Endothelial cell of hepatic sinusoid (primary cell): ENCODE measurements at regions not wholly inside any gene's neighbourhood (a gene's known extent, or its start where the extent isn't known, plus 50 kb on each side); places are given as distances from the start of the nearest gene placed in this dataset.
"Not testable (repeated sequence)": the region's sequence is repeated elsewhere in the genome, so short reads cannot be mapped to it uniquely, and the experiment has no call there.

Source experiments
- in situ Hi-C: cut with HindIII; loops from 2 replicates; pipeline ENCODE4 v1.10.0; 2017; ENCODE audit warnings: low sequenced_read_pairs

GRCh38 chr16:8458481-8459046, 131.7 kb downstream of the TMEM114 start:
- in situ Hi-C loops: no loop called here

- in situ Hi-C loops: no loop called here
Measured at GRCh38 chr16:8453359-8453758, 137.0 kb downstream of the TMEM114 start.

DNA sequence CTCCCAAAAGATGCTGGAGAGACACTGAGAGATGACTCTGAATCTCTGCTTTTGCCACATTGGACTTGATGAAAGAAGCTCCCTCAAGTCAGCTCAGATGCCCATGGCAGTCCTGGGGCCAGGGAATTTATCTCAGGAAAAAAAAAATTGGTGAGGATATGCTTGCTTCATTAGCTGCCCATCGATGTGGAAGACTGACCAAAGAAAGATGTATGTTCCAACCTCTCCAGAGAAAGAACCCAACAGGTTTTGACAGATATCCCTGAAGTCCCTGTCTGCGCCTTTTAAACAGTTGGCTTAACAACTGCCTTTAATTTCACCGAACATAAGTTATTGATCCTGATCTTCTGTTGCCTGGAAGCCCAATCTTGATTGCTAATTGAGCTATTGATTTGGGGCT, 137.4 kb downstream of the TMEM114 start:
- in situ Hi-C loops: no loop called here

- in situ Hi-C loops: no loop called here
Measured at GRCh38 chr16:8436931-8437330, 153.4 kb downstream of the TMEM114 start.

DNA sequence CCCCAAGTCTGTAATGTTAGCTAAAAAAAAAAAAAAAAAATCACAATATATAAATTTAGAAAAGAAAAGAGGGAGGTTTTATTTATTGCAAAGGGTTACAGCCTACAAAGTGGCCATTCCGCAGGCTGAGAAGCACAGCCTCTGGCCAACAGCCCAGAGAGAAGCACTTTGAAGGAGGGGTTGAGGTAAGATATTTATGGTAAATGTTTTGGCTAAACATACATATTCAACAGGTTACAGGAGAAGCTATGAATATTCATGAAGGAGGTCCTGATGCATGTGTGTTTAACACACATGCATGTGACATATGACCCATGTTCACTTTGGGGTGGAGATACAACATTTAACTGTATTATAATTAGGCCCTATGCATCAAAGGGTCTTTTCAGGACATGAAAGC, 158.5 kb downstream of the TMEM114 start:
- in situ Hi-C loops: no loop called here

DNA sequence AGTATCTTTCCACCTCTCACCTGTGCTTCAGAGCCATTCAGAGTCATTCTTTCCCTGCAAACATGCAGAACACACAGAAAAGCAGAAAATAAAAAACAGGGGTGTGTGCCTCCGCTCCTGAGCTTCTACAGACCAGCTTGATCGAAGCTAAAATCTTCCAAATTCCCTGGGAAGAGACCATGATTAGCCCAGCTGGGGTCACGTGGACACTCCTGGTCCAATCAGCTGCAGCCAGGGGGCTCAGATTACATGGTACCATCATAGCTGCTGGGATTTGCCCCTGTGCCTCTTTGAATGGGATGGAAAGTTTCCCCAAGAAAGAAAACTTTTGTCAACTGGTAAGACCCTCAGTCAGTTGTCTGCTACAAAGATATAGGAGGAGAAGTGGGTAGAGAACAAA, 159.9 kb downstream of the TMEM114 start:
- in situ Hi-C loops: no loop called here

- in situ Hi-C loops: no loop called here
Measured at GRCh38 chr16:8426569-8426968, 163.7 kb downstream of the TMEM114 start.

GRCh38 chr16:8417145-8417544, 173.2 kb downstream of the TMEM114 start:
- in situ Hi-C loops: no loop called here

DNA sequence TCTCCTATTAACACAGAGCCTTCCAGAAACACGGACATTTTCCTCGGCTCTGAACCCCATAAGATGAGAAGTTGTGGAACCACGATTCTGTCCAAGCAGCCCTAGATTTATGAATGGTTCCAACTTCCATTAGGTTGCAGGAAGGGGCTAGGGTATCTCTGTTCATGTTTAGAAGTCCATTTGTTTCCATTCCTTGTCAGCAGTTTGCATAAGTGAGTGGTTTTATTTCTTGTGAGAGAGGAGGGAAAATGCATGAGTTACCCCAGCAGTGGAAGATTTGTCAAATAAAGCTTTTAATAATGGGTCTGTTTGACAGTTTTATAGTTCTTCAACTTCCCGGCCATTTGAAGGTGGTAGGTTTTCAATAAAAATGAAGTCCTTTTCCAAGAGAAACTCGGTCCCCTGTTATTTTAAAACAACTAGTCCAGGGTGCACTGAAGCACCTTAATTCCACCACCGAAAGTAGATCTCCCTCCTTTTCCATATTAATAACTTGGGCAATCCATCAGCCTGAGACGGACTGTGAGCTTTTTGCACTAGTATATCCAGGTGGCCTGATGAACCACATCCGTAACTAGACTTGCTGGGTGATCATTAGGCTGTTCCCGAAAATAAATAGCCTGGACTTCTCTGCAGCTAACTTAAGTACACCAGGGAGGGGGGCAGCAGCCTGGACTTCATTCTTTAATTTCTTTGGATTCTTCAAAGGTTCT, 181.3 kb downstream of the TMEM114 start:
- in situ Hi-C loops: no loop called here

DNA sequence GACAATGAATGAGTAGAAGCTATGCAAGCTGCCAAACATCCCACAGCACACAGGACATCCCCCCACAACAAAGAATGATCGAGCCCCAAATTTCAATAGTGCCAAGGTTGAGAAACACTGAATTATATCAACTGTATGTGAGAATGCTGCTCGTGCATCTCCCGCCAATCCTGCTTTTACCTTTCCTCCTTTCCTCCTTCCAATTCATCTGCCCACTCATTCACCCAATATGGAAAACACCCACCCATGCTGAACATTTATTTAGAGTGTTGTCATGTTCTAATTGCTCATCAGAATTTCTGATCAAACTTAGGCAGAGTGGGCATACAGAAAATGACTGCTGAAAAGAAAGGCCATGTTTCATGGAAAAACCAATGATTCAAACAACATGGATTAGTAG, 183.0 kb downstream of the TMEM114 start:
- in situ Hi-C loops: no loop called here

DNA sequence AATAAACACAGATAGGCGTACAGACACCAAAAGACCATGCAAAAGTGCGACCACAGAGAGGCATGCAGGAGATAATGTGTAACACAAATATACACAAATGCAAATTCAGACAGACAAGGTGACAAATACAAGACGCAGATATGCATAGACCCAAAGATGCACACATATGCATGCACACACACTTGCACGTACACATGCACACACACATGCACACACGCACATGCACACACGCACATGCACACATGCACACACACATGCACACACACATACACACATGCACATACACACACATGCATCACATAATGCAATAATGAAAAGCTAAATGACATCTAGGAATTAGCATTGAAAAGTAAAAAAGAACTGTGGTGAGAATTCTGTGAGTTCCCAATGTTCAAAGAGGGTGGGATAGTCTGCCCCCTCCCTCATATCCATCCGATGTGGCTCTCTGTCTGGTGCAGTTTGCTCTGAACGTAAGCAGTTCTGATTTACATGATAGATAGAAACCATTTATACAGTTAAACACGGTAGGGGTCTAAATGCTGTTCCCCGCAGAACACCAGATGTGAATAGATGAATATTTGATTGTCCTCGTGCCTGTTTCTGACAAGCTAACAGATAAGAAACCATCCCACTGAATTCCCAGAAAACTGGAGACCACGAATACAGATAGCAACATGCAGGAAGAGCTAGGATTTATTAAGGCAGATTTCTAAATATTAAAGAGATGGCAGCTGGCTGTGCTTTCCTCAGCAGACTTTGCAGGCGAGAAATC, 186.1 kb downstream of the TMEM114 start:
- in situ Hi-C loops: no loop called here

- in situ Hi-C loops: no loop called here
Measured at GRCh38 chr16:8402981-8403843, 187.1 kb downstream of the TMEM114 start.

GRCh38 chr16:8400683-8401082, 189.6 kb downstream of the TMEM114 start:
- in situ Hi-C loops: not testable (repeated sequence)

DNA sequence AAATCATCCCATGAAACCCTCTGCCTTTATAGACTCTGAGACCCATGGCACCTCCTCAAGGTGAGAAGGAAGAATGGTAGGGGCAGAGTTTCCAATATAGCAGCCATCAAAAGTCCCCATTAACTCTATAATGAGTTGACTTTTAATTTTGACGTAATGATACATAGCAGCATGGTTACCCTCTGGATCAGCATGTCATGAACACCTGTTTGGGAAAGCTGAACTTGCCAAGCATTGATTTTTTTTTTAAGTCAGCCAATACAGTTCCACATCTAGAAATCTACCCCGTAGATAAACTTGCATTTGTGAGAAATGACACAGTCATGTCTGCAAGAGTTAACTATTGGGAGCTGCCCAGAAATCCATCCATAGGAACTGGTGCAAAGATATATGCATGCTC, 191.8 kb downstream of the TMEM114 start:
- in situ Hi-C loops: loop anchor here (25.0 kb wide), 1 partner anchor 139 kb away; no protein-coding TSS in a partner anchor

GRCh38 chr16:8397223-8397622, 193.1 kb downstream of the TMEM114 start:
- in situ Hi-C loops: loop anchor here (25.0 kb wide), 1 partner anchor 140 kb away; no protein-coding TSS in a partner anchor

GRCh38 chr16:8396463-8396862, 193.8 kb downstream of the TMEM114 start:
- in situ Hi-C loops: loop anchor here (25.0 kb wide), 1 partner anchor 141 kb away; no protein-coding TSS in a partner anchor

- in situ Hi-C loops: loop anchor here (25.0 kb wide), 1 partner anchor 146 kb away; no protein-coding TSS in a partner anchor
Measured at GRCh38 chr16:8391257-8391656, 199.1 kb downstream of the TMEM114 start.

DNA sequence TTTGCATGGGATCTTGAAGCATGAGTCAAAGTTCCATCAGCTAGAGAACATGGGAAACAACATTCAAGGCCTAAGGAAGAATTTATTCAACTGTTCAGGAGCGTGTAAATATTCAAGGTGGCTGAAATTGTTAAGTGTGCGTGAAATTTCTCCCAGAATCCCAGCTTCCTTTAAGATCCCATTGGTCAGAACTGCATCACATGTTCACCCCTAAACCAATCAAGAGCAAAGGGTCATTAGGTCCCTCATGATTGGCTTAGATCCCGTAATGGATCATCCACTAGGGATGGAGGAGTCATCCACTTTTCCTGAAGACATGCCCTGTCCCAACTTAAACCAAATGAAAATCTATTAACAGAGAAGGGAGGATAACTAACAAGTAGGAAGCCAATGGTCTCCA, 201.6 kb downstream of the TMEM114 start:
- in situ Hi-C loops: loop anchor here (5.0 to 25.0 kb wide), 2 partner anchors 46 to 149 kb away; no protein-coding TSS in a partner anchor

DNA sequence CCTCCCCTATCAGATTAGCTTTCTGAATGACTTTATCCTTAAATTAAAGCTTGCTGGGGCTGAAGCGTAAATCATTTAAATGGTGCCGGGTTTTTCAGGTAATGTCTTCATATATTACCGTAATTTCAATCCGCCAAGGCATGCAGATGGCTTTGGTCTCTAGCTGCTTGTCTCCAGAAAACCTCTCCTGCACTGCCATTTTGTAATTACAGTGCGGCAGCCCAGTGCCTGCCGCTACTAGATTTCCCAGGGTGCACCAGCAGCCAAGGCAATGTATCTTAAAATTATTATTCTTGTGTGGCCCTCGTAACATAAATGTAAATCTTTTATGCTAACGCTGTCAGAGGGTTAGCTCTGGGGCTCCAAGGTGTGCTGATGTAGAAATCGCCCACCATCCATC, 208.5 kb downstream of the TMEM114 start:
- in situ Hi-C loops: loop anchor here (25.0 kb wide), 1 partner anchor 155 kb away; no protein-coding TSS in a partner anchor

DNA sequence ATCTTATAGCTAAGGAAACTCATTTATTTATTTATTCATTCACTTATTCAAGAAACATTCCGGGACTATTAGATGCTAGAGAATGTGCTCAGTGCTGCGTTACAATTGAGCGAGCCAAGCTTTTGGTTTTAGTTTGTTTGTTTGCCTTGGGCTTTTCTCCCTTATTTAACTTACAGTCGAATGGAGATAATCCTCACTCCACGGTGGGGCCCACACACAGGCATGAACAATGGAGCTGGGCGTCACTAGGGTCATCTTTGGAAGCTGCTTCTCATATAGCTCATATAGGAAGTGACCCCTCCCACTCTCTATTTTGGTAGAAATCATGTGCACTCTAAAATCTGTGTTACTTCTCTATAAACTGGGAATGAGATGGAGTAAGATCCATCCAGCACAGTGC, 210.0 kb downstream of the TMEM114 start:
- in situ Hi-C loops: loop anchor here (25.0 kb wide), 1 partner anchor 157 kb away; no protein-coding TSS in a partner anchor
